RWPE1 (cell line): ENCODE measurements at regions not wholly inside any gene's neighbourhood (a gene's known extent, or its start where the extent isn't known, plus 50 kb on each side); places are given as distances from the start of the nearest gene placed in this dataset.

Experiments used
- CTCF ChIA-PET: fragments of 350-600 bp; sonication (Branson Sonifier 250); formaldehyde crosslinking; extraction: SDS; loops from one replicate; lab custom pipeline; 2021; lab: Yijun Ruan, JAX
- POLR2A ChIA-PET: fragments of 400-600 bp; formaldehyde crosslinking; extraction: SDS; loops from one replicate; lab custom pipeline; 2020; ENCODE audit warnings: antibody characterized with exemption; ENCODE audit not compliant: low non-redundant PET; lab: Yijun Ruan, JAX
- DNase-seq: peaks from one replicate; pipeline ENCODE4 v3.0.0; 2012; ENCODE audit warnings: low spot score
- H3K27ac ChIP-seq: fragments of 450-650 bp; 2 replicates; pipeline ENCODE4 v1.5.1; 2017
- TF ChIP-seq, protein P1 (sequence below): fragments of 450-650 bp; conservative IDR thresholded peaks from 2 replicates; pipeline ENCODE4 v1.5.1; 2017; ENCODE audit warnings: low read depth, mild to moderate bottlenecking

DNA sequence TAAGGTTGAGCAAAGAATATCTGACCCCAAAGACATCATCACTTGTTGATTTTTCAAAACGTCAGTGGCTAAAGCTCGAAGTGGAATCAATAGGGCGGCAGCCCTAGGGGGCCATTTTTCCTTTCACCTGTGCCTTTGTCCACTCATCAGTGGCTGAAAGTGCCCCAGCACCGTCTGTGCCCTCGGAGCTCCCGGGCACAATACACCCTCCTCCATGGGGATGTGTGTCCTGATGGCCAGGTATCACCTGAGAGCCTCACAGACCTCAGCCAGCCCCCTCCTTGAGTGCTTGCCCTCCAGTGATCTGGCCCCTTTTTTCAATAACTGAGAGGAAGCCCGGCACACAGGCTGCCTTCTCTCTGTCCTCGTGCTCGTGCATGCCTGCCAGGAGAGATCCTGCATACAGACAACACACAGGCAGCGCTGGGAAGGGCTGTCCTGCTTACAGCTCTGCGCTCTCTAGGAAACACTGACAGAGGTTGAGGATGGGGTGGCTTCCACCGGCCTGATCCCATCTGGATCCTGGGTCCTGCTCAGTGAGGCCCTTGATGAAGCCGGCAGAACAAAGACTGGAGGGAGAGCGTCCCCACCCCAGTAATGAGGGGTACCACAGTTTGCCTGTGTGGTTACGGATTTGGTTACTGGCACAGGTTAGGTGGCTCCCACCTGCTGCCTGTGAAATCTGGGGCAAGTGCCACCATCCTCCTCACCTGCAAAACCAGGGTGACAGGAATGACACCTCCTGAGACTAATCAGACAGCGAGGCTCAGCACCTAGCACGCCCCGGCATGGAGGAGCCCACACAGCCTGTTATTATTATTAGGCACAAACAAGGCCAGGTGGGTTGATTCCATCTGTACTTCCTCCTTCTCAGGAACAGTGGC is 197.5 kb upstream of the RAB6C start:
- no peak for DNase-seq
- H3K27ac ChIP-seq: no peak overlapping the region
- TF ChIP-seq, protein P1, sequence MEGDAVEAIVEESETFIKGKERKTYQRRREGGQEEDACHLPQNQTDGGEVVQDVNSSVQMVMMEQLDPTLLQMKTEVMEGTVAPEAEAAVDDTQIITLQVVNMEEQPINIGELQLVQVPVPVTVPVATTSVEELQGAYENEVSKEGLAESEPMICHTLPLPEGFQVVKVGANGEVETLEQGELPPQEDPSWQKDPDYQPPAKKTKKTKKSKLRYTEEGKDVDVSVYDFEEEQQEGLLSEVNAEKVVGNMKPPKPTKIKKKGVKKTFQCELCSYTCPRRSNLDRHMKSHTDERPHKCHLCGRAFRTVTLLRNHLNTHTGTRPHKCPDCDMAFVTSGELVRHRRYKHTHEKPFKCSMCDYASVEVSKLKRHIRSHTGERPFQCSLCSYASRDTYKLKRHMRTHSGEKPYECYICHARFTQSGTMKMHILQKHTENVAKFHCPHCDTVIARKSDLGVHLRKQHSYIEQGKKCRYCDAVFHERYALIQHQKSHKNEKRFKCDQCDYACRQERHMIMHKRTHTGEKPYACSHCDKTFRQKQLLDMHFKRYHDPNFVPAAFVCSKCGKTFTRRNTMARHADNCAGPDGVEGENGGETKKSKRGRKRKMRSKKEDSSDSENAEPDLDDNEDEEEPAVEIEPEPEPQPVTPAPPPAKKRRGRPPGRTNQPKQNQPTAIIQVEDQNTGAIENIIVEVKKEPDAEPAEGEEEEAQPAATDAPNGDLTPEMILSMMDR: no peak
- POLR2A ChIA-PET: no interaction called here
- CTCF ChIA-PET: no interaction called here

DNA sequence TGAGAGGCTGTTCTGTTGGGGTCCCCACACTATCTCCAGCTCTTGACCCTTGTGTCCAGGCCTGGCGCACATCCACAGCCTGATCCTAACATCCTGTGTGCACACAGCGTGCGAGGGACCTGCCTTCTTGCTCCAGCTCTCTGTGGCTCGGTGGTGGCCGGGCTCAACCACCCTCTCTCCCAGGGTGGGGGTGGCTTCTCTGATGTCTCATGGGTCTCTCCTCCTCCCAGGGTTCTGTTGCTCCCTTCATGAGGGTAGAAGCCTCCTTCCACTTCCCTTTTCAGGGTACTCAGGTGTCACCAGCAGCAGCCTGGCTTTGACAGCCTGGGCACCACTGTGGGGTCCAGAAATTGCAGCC is 196.9 kb upstream of the RAB6C start:
- CTCF ChIA-PET: no interaction called here
- TF ChIP-seq, protein P1: no peak
- DNase-seq: no peak

DNA sequence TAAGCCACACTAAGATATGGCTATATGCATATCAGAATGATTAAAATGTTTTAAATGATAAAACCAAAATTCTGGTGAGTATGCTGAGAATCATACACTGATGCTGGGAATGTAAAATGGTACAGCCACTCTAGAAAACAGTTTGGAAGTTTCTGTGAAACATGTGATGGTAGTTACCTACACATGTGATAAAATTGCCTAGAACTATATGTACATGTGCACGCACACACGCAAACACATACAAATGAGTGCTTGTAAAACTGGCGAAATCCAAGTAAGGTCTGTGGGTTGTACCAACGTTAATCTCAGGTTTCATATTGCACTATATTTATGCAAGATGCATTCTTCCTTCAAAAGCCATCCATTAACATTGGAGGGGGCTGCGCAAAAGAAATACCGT is 195.0 kb upstream of the RAB6C start:
- no peak overlapping the region for H3K27ac ChIP-seq
- TF ChIP-seq, protein P1: no peak
- ChIA-PET CTCF (no interaction called here), POLR2A (no interaction called here)
- DNase-seq: no peak

More for the DNA sequence above, 196.9 kb upstream of the RAB6C start:
- H3K27ac ChIP-seq: no peak overlapping the region
- POLR2A ChIA-PET: no interaction called here

DNA sequence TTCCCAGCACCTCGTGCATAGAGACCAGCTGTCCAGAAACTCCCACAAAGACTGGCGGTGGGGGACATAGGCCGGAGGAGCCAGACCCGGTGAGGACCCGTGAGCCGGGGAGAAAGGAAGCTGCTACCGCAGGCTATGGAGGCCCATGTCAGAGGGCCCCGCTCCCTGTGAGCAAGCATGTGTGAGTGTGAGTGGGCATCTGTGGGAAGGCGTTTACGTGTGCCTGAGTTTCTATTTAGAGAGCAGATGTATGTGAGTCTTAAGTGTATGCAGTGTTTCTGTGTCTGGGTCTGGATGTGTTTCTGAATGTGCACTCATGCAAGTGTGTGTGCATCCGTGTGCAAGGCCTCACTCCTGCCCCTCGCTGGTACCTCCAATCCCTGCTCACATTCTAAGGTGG is 187.8 kb upstream of the RAB6C start:
- DNase-seq: no peak
- ChIA-PET CTCF (interaction anchor here (0.5 kb wide), 1 partner anchor 1718 kb away, joined by 3 read pairs; no protein-coding TSS in a partner anchor), POLR2A (no interaction called here)
- TF ChIP-seq, protein P1: no peak
- no peak overlapping the region for H3K27ac ChIP-seq

DNA sequence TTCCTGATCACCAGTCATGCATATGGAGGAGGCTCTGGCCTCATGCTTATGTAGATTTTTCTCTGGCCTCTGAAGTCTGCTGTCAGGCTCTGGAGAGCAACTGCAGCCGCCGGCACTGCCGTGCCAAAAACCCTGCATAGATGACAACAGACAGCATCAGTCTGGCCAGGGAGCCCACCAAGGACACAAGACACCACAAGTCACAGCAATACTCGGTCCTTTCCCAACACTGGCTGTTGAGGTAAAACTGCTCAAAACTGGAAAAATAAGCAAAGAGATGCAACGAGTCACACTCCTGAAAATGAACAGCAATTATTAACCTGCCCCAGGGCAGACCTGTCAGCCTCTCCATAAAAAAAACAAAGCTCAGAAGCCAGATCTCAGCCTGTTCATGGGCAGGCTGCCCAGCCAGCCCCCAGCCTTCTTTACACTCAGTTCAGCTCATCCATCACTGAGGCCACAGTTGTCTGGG is 186.0 kb upstream of the RAB6C start:
- H3K27ac ChIP-seq: no peak overlapping the region
- no peak for DNase-seq
- POLR2A ChIA-PET: no interaction called here
- TF ChIP-seq, protein P1: no peak
- CTCF ChIA-PET: no interaction called here

DNA sequence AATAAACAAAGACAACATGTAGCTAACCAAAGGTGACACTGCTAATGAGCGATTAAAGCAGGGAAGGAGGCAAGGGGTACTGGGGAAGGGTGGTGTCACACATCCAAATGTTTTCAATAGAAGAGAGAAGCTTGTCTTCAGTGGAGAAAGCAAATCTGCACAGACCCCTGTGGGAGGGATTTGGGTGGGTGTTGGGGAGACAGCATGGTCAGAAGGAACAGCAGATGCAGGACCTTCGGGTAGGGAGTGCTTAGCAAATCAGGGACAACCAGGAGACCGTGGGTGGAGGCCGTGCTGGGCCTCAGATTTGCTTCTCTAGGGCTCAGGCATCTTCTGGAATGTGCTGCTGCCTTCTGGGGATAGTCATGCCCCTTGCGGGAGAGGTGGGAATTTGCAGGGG is 185.3 kb upstream of the RAB6C start:
- ChIA-PET CTCF (no interaction called here), POLR2A (no interaction called here)
- H3K27ac ChIP-seq: no peak overlapping the region
- TF ChIP-seq, protein P1: no peak
- DNase-seq: no peak
